ENCODE measurements at regions not wholly inside any gene's neighbourhood (a gene's known extent, or its start where the extent isn't known, plus 50 kb on each side); places are given as distances from the start of the nearest gene placed in this dataset.

- no peak overlapping the region for H3K9ac ChIP-seq
- H3K4me1 ChIP-seq: no peaks in the 10 kb centered on the region
- no peak overlapping the region for H3K4me3 ChIP-seq (ENCODE audit: low read depth, low read length)
- H3K9me3 ChIP-seq (ENCODE audit: control insufficient read depth, low read length): no peaks in the 10 kb centered on the region
- H3K27me3 ChIP-seq (ENCODE audit: control insufficient read depth, insufficient read depth, low read length): no peaks in the 10 kb centered on the region
- no peak for TF ChIP-seq CTCF (IDR thresholded peaks at IDR 0.05)
- no peaks in the 10 kb centered on the region for H3K36me3 ChIP-seq (ENCODE audit: control insufficient read depth, insufficient read depth, low read length)
- H3K4me2 ChIP-seq (ENCODE audit: low read length): no peak overlapping the region
- peak overlapping the region; percentile 49 for H2AFZ ChIP-seq
- no peaks in the 10 kb centered on the region for H3K79me2 ChIP-seq
- no peak overlapping the region for H3K27ac ChIP-seq
Measured at GRCh38 chr12:61654698-61655097, 605.5 kb upstream of the USP15 start.

GRCh38 chr12:61655241-61655640 lies 605.0 kb upstream of the USP15 start:
- Histone ChIP-seq H3K4me2 (ENCODE audit: low read length) (no peak overlapping the region), H3K9me3 (ENCODE audit: control insufficient read depth, low read length) (no peaks in the 10 kb centered on the region), H3K79me2 (no peaks in the 10 kb centered on the region), H3K27ac (no peak overlapping the region), H2AFZ (no peak overlapping the region), H3K4me1 (no peaks in the 10 kb centered on the region), H3K36me3 (ENCODE audit: control insufficient read depth, insufficient read depth, low read length) (no peaks in the 10 kb centered on the region), H3K4me3 (ENCODE audit: low read depth, low read length) (no peak overlapping the region), H3K27me3 (ENCODE audit: control insufficient read depth, insufficient read depth, low read length) (no peaks in the 10 kb centered on the region), H3K9ac (no peak overlapping the region)
- no peak for TF ChIP-seq CTCF (IDR thresholded peaks at IDR 0.05)

- H3K27me3 ChIP-seq (ENCODE audit: control insufficient read depth, insufficient read depth, low read length): no peaks in the 10 kb centered on the region
- no peaks in the 10 kb centered on the region for H3K9me3 ChIP-seq (ENCODE audit: control insufficient read depth, low read length)
- H3K4me2 ChIP-seq (ENCODE audit: low read length): no peak overlapping the region
- no peak overlapping the region for H3K4me3 ChIP-seq (ENCODE audit: low read depth, low read length)
- TF ChIP-seq CTCF (IDR thresholded peaks at IDR 0.05): no peak
- H2AFZ ChIP-seq: no peak overlapping the region
- H3K4me1 ChIP-seq: no peaks in the 10 kb centered on the region
- H3K36me3 ChIP-seq (ENCODE audit: control insufficient read depth, insufficient read depth, low read length): no peaks in the 10 kb centered on the region
- H3K27ac ChIP-seq: no peak overlapping the region
- no peaks in the 10 kb centered on the region for H3K79me2 ChIP-seq
- no peak overlapping the region for H3K9ac ChIP-seq
Measured at GRCh38 chr12:61667676-61668075, 592.5 kb upstream of the USP15 start.

- TF ChIP-seq CTCF (IDR thresholded peaks at IDR 0.05): no peak
- H3K4me1 ChIP-seq: no peaks in the 10 kb centered on the region
- no peak overlapping the region for H3K27ac ChIP-seq
Measured at GRCh38 chr12:61676520-61676919, 583.7 kb upstream of the USP15 start.

GRCh38 chr12:61687407-61687806 lies 572.8 kb upstream of the USP15 start:
- H3K4me1 ChIP-seq: no peaks in the 10 kb centered on the region
- no peak overlapping the region for H3K27ac ChIP-seq
- no peak overlapping the region for H3K4me3 ChIP-seq (ENCODE audit: low read depth, low read length)
- no peaks in the 10 kb centered on the region for H3K27me3 ChIP-seq (ENCODE audit: control insufficient read depth, insufficient read depth, low read length)
- H3K4me2 ChIP-seq (ENCODE audit: low read length): no peak overlapping the region
- no peaks in the 10 kb centered on the region for H3K79me2 ChIP-seq
- no peaks in the 10 kb centered on the region for H3K36me3 ChIP-seq (ENCODE audit: control insufficient read depth, insufficient read depth, low read length)
- no peaks in the 10 kb centered on the region for H3K9me3 ChIP-seq (ENCODE audit: control insufficient read depth, low read length)
- H3K9ac ChIP-seq: no peak overlapping the region
- TF ChIP-seq CTCF (IDR thresholded peaks at IDR 0.05): no peak
- no peak overlapping the region for H2AFZ ChIP-seq

More at GRCh38 chr12:61676520-61676919, 583.7 kb upstream of the USP15 start:
- no peaks in the 10 kb centered on the region for H3K36me3 ChIP-seq (ENCODE audit: control insufficient read depth, insufficient read depth, low read length)
- no peaks in the 10 kb centered on the region for H3K27me3 ChIP-seq (ENCODE audit: control insufficient read depth, insufficient read depth, low read length)
- H3K79me2 ChIP-seq: no peaks in the 10 kb centered on the region
- H3K9ac ChIP-seq: no peak overlapping the region
- H2AFZ ChIP-seq: no peak overlapping the region
- no peak overlapping the region for H3K4me2 ChIP-seq (ENCODE audit: low read length)
- H3K4me3 ChIP-seq (ENCODE audit: low read depth, low read length): no peak overlapping the region
- no peaks in the 10 kb centered on the region for H3K9me3 ChIP-seq (ENCODE audit: control insufficient read depth, low read length)
